GM19023 (cell line): ENCODE measurements at regions not wholly inside any gene's neighbourhood (a gene's known extent, or its start where the extent isn't known, plus 50 kb on each side); places are given as distances from the start of the nearest gene placed in this dataset.
"Not testable (repeated sequence)": the region's sequence is repeated elsewhere in the genome, so short reads cannot be mapped to it uniquely, and the experiment has no call there.

Source experiments
- ATAC-seq: cut with Tn5 transposase; IDR thresholded peaks from one replicate; pipeline ENCODE4 v1.9.1; 2021; ENCODE audit warnings: mild to moderate bottlenecking, moderate library complexity; ENCODE audit not compliant: unreplicated experiment

DNA sequence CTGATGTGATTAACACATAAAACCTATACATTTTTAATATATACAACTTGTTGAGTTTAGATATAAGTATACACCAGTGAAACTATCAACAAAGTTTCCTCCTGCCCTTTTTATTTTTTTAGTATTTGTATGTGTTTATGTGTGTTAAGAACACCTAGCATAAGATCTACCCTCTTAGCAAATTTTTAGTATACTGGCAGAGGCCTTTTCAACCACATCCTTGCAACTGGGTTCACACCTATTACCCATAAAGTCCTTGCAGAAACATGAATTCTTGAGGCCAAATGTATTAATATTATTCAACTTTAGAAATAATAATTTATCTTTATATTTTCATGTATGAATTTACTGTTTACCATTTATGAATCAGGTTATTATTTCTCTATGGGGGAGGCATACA, 119.7 kb upstream of the CRIM1 start:
- no peak for ATAC-seq

- no peak for ATAC-seq
Observed at GRCh38 chr2:36235426-36235825, 120.2 kb upstream of the CRIM1 start.

- ATAC-seq: no peak
Observed at GRCh38 chr2:36223259-36223658, 132.3 kb upstream of the CRIM1 start.

- ATAC-seq: no peak
Observed at GRCh38 chr2:36222485-36222884, 133.1 kb upstream of the CRIM1 start.

GRCh38 chr2:36214691-36215090, 140.9 kb upstream of the CRIM1 start:
- ATAC-seq: no peak

- ATAC-seq: no peak
Observed at GRCh38 chr2:36203366-36203765, 152.2 kb upstream of the CRIM1 start.

GRCh38 chr2:36197181-36197971, 158.2 kb upstream of the CRIM1 start:
- no peak for ATAC-seq

GRCh38 chr2:36193680-36194079, 161.9 kb upstream of the CRIM1 start:
- no peak for ATAC-seq

- no peak for ATAC-seq
Observed at GRCh38 chr2:36192983-36193382, 162.6 kb upstream of the CRIM1 start.

- no peak for ATAC-seq
Observed at GRCh38 chr2:36190097-36190496, 165.5 kb upstream of the CRIM1 start.

DNA sequence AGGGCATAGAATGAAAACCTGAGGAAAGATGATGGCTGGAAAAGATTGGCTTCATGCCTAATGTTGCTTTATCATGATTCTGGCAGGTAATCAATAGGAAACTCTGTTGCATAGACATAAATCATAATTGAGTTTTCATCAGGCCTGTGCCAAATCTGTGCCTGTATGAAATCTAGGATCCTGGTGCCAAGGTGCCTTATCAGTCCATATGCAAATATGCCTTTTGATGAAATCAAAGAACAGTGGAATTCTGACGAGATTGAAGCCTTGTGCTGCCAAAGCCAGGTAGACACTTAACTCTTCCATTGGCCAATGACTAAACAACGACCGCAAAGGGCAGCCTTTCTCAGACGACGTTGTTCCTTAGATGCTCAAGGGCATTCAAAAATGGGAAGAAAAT, 170.0 kb upstream of the CRIM1 start:
- ATAC-seq: no peak

DNA sequence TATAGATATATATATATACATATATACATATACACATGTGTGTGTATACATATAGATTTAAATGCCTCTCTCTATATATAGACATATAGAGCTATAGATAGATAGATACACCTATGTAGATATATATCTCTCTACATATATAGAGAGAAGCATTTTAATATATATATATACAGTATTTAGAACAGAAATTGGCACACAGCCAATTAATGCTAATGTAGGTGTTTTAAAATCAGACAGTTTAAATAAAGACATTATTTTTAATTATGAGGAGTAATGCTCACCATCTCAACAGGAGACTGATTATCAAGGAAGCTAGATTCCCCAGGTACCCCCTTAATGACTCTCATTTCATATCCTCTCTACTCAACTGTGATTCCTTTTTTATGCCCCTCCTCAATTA, 170.7 kb upstream of the CRIM1 start:
- no peak for ATAC-seq

DNA sequence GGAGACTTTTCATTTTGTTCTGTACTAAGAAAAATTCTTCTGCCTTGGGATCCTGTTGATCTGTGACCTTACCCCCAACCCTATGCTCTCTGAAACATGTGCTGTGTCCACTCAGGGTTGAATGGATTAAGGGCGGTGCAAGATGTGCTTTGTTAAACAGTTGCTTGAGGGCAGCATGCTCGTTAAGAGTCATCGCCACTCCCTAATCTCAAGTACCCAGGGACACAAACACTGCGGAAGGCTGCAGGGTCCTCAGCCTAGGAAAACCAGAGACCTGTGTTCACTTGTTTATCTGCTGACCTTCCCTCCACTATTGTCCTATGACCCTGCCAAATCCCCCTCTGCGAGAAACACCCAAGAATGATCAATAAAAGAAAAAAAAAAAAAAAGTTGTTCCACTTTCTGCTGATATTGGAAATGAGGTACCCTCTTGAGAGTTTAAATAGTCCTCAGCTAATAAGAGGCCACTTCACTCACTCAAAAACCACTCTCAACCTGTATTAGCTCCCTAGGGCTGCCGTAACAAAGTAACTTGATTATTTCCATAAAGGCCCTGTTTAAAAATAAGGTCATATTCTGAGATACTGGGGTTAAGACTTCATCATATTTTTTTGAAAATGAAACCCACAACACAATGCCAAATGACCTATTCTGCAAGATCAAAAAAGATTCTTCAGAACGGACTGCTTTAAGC, 174.6 kb upstream of the CRIM1 start:
- ATAC-seq: not testable (repeated sequence)

GRCh38 chr2:36180293-36180692, 175.3 kb upstream of the CRIM1 start:
- ATAC-seq: not testable (repeated sequence)

DNA sequence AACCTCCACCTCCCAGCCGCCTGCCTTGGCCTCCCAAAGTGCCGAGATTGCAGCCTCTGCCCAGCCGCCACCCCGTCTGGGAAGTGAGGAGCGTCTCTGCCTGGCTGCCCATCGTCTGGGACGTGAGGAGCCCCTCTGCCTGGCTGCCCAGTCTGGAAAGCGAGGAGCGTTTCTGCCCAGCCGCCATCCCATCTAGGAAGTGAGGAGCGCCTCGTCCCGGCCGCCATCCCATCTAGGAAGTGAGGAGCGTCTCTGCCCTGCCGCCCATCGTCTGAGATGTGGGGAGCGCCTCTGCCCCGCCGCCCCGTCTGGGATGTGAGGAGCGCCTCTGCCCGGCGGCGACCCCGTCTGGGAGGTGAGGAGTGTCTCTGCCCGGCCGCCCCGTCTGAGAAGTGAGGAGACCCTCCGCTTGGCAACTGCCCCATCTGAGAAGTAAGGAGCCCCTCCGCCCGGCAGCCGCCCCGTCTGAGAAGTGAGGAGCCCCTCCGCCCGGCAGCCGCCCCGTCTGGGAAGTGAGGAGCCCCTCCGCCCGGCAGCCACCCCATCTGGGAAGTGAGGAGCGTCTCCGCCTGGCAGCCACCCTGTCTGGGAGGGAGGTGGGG, 175.8 kb upstream of the CRIM1 start:
- ATAC-seq: not testable (repeated sequence)

GRCh38 chr2:36178384-36178783, 177.2 kb upstream of the CRIM1 start:
- no peak for ATAC-seq

DNA sequence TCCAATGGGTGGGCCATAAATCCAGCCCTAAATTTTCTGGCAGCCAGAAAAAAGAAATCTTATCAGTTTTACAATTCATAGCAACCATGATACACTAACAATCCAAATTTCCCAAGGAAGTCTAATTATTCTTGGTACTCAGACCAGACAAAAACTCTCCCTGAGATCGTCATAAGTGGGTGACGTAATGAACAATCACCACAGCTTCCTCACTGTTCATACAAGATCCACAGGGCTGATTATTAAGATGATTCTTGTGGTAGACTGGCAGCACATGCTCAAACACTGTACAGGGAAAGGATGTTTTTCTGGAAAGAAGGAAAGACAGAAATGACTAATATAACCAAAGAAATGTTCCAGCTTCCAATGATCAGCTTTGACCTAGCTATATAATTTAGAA, 178.3 kb upstream of the CRIM1 start:
- ATAC-seq: no peak

- no peak for ATAC-seq
Observed at GRCh38 chr2:36174920-36175319, 180.7 kb upstream of the CRIM1 start.

DNA sequence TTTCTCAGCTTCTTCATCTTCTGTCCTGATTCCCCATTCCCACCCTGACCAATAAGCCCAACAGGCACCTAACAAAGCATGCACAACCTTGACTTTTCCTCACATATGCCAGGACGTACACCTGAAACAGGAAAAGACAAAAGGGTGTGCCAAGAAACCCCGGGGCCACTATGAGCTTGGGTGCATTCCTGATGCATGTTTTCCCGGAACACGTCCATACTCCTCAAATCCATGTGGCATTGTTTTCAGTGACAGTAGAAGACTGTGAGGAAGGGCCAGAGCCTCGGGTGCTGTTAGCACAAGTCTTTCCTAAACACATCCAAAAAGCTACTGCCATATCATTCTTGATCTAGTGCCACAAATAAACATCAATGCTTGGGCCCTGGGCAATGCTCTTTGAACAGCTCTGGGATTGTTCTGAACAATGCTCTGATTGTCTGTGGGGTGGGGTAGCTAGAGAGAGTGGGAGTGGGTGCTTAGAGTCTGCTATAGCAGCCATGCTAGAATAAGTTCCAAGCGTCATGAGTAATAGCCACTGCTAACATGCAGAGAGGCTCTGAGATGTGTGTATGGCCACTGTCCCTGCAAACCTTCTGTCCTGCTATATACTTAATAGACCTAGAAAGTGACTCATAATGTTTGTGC, 181.7 kb upstream of the CRIM1 start:
- no peak for ATAC-seq

- no peak for ATAC-seq
Observed at GRCh38 chr2:36172824-36173223, 182.8 kb upstream of the CRIM1 start.

GRCh38 chr2:36170805-36171204, 184.8 kb upstream of the CRIM1 start:
- ATAC-seq: no peak

DNA sequence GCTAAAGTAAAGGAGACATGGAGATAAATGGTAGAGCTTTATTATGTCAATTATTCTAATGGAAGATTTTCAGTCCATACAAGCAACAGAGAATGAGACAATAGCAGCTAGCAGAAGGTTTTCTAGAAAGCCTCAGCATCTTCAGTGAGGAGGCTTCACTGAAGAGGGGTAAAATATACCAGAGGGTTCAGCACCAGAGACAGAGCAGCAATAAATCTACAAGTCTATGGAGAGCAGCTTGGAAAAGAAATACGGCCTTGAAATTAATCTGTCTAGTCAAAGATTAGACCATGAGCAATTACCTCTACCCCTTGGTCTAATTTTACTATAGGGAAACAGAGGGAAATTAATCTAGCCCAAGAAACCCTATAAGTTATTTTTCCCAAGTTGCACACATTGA, 185.7 kb upstream of the CRIM1 start:
- no peak for ATAC-seq
